ENCODE measurements at regions not wholly inside any gene's neighbourhood (a gene's known extent, or its start where the extent isn't known, plus 50 kb on each side); places are given as distances from the start of the nearest gene placed in this dataset.

DNA sequence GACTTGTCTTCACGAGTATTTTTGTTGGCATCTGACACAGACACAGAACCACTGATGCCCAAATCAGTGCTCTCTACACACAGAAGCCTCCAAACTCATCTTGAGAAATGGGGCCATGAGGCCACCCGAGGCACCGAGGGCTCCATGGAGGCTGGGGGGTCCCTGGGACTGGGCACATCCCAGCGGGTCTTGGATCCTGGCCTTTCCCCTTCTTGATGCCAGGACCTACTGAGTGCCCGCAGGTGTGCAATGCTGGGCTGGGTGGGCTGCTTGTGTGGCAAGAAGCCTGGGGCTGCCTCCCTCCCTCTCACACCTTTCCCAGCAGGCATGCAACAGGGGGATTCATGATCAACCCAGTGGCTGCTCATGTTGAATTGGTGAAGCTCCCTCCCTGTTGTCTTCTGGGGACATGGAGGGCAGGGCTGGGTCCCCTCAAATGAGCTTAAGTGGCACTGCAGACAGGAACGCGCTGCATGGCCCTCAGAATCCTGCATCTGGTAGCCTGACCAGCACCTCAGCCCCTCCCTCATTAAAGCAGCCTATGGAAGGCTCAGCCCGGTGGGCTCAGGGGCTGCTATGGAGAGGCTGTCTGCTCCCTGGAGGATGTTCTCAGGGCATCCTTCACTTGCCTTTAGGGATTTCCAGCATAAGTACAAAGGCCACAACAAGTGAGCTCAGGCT lies 63.7 kb upstream of the SIMC1 start:
- no peak for DNase-seq (ENCODE audit: low read depth in 3 of 3, low spot score in 2 of 3)

DNA sequence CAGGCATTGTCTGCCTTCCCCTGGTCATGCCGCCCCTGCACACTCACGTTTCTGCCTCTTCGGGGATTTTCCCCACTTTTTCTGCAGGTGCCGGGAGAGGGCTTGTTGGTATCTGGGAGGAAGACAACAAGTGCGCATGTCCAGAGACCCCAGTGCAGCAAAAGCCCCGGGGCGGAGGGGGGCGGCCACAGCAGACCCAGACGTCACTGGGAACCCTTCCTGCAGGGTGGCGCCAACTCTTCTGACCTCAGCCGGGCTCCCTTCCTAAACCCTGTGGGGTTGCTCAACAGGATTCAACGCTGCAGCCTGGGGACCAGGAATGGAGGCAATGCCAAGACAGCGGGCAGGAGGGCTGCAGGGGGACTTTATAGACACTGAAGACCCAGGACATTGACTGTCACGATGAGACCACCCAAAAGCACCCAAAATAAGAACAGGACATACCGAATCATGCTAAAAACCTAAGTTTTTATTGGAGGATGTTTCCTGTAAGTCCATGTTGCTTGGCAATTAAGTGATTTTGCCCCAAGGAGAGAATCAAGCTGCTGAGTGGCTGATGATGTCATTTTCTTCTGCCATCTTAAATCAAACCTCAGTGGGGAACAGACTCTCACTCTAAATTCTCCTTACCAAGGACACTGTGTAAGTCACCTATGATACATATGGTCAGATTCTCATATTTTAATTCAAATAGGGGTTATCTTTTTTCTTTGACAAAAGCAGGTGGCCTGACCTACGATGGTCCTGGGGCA lies 62.9 kb upstream of the SIMC1 start:
- no peak for DNase-seq (ENCODE audit: low read depth in 3 of 3, low spot score in 2 of 3)

DNA sequence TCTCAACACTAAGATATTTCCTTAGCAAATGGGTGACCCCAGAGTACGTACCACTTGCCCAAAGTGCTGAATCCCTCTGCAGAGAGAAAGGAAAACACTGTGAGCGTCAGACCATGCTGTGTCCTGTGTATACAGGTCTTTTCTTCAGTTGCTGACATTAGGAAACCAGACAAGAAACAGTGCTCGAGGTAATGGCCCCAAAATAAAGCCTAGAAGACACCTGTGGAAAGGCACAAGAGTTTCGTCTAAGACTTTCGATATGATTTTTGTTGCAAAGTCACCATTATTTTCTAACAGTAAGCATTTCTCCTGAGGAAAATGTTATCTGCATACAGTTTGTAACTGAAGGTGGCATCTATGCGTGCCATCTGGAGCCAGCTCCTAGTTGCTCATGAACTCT lies 62.0 kb upstream of the SIMC1 start:
- no peak for DNase-seq (ENCODE audit: low read depth in 3 of 3, low spot score in 2 of 3)

DNA sequence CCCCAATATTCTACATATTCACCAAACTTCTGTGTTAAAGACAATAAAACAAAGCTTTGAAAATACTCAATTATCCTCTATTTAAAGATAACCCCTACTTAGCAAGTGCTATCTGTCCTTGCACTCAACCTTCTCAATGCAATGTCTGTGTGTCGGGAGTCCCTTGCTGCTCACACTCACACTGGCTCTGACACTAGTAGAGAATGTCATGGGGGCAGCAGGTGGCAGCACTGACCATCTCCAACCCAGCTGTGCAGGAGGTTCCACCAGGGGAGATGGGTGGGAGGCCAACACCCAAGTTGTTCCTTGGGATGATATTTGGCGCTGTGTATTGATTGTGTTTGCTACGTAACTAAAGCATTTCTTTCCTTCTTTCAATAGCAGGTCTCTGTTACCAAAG lies 59.4 kb upstream of the SIMC1 start:
- DNase-seq (ENCODE audit: low read depth in 3 of 3, low spot score in 2 of 3), result no peak

DNA sequence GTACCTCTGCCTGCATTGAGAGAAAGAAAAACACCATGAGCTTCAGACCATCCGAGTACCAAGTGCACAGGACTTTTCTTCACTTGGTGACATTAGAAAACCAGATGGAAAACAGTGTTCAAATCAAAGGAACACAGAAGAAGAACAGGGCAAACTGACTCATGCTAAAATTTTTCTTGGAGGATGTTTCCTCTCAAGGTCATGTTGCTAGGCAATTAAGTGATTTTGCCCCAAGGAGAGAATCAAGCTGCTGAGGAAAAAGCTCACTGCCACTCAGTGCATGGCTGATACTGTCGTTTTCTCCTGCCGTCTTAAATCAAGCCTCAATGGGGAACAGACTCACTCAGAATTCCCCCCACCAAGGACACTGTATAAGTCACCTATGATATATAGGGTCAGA lies 57.9 kb upstream of the SIMC1 start:
- no peak for DNase-seq (ENCODE audit: low read depth in 3 of 3, low spot score in 2 of 3)

DNA sequence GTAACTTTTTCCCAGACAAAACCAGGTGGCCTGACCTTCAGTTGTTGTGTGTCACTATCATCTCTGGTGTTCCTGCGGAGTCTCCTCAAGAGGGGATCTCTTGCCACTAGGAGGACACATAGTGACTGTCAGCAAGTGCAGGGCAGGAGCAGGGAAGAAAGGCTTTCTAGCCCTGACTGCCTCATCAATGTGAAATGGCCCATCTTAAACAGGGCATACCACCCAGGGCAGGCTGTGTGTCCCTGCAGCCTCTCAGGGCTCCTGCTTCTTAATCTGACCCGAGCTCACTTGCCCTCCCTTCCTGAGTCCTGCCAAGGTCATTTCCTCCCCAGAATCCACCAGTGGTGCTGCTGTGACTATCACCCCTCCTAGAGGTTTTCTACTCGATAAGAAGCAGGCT lies 57.4 kb upstream of the SIMC1 start:
- no peak for DNase-seq (ENCODE audit: low read depth in 3 of 3, low spot score in 2 of 3)

DNA sequence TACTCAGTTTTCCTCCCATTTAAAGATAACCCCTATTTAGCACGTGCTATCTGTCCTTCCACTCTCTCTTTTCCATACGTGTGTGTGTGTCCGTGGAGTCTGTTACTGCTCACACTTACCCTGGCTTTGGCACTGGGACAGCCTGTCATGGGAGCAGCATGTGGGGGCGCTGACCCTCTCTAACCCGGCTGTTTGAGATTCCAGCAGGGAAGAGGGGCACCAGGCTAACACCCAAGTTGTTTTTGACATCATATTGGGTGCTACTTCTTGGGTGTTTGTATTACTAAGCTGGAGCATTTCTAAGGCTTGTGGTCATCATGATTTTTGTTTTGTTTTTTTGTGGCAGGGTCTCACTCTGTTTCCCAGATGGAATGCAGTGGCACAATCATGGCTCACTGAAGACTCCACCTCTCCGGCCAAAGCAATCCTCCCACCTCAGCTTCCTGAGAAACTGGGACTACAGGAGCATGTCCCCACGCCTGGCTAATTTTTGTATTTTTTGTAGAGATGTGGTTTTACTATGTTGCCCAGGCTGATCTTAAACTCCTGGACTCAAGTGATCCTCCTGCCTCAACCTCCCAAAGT lies 56.9 kb upstream of the SIMC1 start:
- DNase-seq (ENCODE audit: low read depth in 3 of 3, low spot score in 2 of 3), result peak in 1 of 3 donors; percentile 62

DNA sequence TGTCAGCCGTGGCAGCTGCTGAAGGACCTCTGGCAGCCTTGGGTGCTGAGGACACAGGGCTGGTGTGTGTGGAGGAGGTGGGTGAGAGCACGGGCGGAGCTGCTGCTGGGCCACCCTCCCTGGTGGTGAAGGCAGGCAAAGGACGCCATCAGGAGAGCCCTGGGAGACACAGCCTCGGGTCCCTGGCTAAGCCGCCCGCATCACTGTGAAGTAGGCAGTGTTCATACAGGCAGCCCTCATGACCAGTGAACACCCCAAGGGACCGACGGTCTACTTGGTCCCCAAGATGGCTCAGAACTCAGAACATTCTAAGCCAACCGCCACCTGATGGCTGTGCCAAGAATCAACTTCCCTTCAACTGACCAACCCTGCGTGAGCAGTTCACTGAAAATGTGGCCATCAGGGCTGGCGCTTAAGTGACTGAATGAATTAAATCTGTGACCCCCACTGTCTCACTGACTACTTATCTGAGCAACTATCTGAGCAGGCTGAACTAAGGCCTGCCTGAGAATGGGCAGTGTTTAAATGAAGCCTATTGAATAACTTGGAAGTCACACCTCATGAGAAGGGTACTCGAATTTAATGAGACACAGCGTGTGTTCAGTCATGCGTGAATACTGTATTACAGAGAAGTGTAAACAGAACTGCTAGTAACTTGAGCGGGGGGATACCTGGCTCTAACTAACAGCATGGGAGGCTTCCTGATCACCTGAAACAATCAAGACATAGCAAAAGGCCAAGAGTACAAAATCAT lies 54.7 kb upstream of the SIMC1 start:
- DNase-seq (ENCODE audit: low read depth in 3 of 3, low spot score in 2 of 3), result peak; percentile 54 to 78 (median 71)

DNA sequence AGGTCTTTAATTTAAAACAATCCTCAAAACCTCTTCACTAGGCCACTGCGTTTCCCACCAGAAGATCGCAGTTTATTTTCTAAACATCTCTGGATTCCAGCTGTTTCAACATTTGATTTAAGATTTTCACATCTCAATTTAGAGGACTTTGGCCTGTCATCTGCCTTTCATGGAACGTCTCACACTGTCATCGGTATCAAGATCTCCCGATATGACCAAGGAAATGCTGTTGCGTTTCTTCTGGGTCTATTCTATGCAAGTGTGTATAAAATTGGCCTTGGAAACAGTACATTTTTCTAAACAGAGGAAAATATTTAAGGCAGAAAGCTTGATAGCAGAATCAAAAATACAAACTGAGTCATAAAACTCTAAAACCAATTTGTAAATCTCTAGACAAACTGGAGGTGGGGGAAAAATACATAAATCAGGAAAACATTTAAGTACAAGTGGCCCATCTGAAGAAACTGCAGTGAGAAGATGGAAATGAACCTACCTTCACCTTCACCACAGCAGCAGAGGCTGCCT lies 53.6 kb upstream of the SIMC1 start:
- DNase-seq (ENCODE audit: low read depth in 3 of 3, low spot score in 2 of 3), result no peak

DNA sequence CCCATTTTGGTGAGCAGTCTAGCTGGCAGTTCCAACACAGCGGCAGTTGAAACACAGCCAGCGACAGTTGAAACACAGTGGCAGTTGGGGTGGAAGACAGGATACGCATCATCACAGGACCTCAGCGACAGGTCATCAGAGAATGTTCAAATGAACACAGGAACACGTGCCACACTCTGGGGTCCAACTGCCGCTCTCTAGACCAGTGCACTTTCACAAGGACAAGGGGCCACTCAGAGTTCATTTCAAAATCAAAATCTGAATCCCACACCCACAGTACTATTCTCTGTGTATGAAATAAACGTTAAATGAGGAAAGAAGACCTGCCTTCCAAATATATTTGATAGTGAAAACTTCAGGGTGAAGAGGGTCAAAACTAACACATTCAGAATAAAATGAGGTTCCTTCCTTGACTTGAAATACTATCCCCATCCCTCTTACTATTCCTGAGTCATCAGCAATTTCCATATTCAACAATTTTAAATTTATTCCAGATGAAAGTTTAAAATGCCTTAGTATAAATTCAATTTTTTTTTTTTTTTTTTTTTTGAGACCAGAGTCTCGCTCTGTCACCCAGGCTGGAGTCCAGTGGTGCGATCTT lies 53.0 kb upstream of the SIMC1 start:
- no peak for DNase-seq (ENCODE audit: low read depth in 3 of 3, low spot score in 2 of 3)

DNA sequence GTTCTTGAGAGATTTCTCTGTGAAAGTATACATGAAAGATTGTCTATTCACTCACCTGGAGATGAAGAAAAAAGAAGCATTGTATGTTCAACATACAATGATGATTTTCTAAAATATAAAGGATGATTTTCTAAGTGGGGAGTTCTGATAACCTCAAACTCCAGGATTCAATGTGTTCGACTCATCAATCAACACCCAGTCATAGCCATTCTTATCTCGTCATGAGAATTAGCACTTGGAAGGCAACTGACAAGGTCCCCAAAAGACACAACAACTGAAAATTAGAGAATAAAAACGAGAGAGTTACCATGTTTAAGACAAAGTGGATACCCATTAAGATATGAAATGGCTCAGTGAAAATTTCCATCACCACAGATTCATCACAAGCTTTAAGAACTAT lies 52.1 kb upstream of the SIMC1 start:
- no peak for DNase-seq (ENCODE audit: low read depth in 3 of 3, low spot score in 2 of 3)

DNA sequence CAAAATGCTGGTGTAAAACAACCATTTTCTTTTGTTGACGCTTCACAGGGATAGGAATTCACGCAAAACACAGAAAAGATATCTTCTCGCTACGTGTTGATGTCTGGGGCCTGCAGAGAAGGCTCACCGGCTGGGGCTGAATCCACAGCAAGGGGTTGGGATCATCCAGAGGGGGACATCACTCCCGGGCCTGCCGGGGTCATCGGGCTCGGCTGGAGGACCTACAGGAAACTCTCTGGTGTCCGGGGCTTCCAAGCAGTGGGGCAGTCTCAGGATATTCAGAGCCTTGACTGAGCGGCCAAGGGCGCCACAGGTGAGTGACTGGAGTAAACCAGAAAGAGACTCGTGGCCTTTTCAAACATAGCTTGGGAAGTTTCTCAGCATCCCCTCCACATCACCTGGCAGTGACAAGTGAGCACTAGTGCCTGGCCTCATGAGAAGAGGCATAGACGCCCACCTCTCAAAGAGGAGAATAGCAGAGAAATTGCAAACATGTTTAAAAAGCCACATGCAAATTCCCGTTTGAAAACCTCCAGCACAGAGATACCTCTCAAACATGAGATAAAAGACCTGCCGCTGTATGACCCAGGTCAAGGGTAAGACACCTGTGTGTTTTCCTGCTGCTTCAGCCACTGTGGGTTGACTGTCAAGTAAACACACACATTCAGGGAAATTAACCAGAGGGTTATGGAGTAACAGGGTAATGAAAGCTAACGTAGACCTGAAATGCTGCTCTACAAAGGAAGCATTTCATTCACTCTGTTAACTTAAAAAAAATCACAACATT lies 50.8 kb upstream of the SIMC1 start:
- DNase-seq (ENCODE audit: low read depth in 3 of 3, low spot score in 2 of 3), result no peak

DNA sequence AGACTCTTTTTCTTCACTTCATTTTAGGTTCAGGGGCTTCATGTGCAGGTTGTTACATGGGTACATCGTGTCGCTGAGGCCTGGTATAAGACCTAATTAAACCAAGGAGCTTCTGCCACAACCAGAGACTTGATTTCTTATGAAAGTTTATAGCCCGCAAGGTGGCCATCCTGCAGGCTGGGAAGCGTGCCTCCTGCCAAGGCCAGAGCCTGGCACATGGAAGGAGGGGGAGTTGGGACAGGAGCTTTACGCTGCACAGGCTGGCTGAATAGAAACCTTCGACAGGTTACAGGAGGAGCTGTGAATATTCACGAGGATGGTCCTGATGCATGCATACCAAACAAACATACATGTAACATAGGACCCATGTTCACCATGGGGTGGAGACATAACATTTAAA lies 50.1 kb upstream of the SIMC1 start:
- DNase-seq (ENCODE audit: low read depth in 3 of 3, low spot score in 2 of 3), result no peak
